Stimulated activated CD4-positive, alpha-beta T cell treated with anti-CD3 and anti-CD28 coated beads, Interleukin-4, amount 100 ng/mL, for 4 hours (primary cell): ENCODE measurements at regions not wholly inside any gene's neighbourhood (a gene's known extent, or its start where the extent isn't known, plus 50 kb on each side); places are given as distances from the start of the nearest gene placed in this dataset.

Experiments used
- DNase-seq, 2 experiments: peaks; one replicate each; pipeline ENCODE4 v3.0.0-alpha.2; 2020

- DNase-seq, result no peak
Observed at GRCh38 chr10:43754569-43755260, 106.0 kb upstream of the ZNF32 start.

- DNase-seq, result no peak
Observed at GRCh38 chr10:43753397-43754061, 104.8 kb upstream of the ZNF32 start.

GRCh38 chr10:43752682-43753081 is 104.0 kb upstream of the ZNF32 start:
- DNase-seq, result no peak

GRCh38 chr10:43751646-43752045 is 103.0 kb upstream of the ZNF32 start:
- DNase-seq, result no peak

- no peak for DNase-seq
Observed at GRCh38 chr10:43749940-43750552, 101.4 kb upstream of the ZNF32 start.

GRCh38 chr10:43749145-43749576 is 100.5 kb upstream of the ZNF32 start:
- no peak for DNase-seq

- no peak for DNase-seq
Observed at GRCh38 chr10:43748560-43748959, 99.9 kb upstream of the ZNF32 start.

GRCh38 chr10:43746906-43747305 is 98.2 kb upstream of the ZNF32 start:
- no peak for DNase-seq

- no peak for DNase-seq
Observed at GRCh38 chr10:43739161-43739560, 90.5 kb upstream of the ZNF32 start.

- no peak for DNase-seq
Observed at GRCh38 chr10:43737003-43737402, 88.3 kb upstream of the ZNF32 start.

GRCh38 chr10:43735907-43736306 is 87.2 kb upstream of the ZNF32 start:
- DNase-seq, result no peak

GRCh38 chr10:43734716-43735115 is 86.0 kb upstream of the ZNF32 start:
- DNase-seq, result no peak

GRCh38 chr10:43731486-43731885 is 82.8 kb upstream of the ZNF32 start:
- no peak for DNase-seq

- DNase-seq, result no peak
Observed at GRCh38 chr10:43728425-43728824, 79.7 kb upstream of the ZNF32 start.

- no peak for DNase-seq
Observed at GRCh38 chr10:43727935-43728334, 79.3 kb upstream of the ZNF32 start.

- DNase-seq, result no peak
Observed at GRCh38 chr10:43715334-43715733, 66.7 kb upstream of the ZNF32 start.

- DNase-seq, result no peak
Observed at GRCh38 chr10:43712821-43713584, 64.3 kb upstream of the ZNF32 start.

GRCh38 chr10:43710772-43711471 is 62.2 kb upstream of the ZNF32 start:
- DNase-seq, result no peak

GRCh38 chr10:43708262-43708661 is 59.6 kb upstream of the ZNF32 start:
- no peak for DNase-seq

- no peak for DNase-seq
Observed at GRCh38 chr10:43707770-43708169, 59.1 kb upstream of the ZNF32 start.

- DNase-seq, result no peak
Observed at GRCh38 chr10:43706166-43706565, 57.5 kb upstream of the ZNF32 start.

- no peak for DNase-seq
Observed at GRCh38 chr10:43703286-43703685, 54.6 kb upstream of the ZNF32 start.

GRCh38 chr10:43702936-43703281 is 54.2 kb upstream of the ZNF32 start:
- DNase-seq, result no peak
